ENCODE measurements at regions not wholly inside any gene's neighbourhood (a gene's known extent, or its start where the extent isn't known, plus 50 kb on each side); places are given as distances from the start of the nearest gene placed in this dataset.

- no peak for DNase-seq
- intact Hi-C loops (cut with DNase I): no loop called here
These were observed 59.9 kb upstream of the BZW1 start for GRCh38 chr2:200751786-200752185.

GRCh38 chr2:200752332-200752731 is 59.4 kb upstream of the BZW1 start:
- DNase-seq: no peak
- intact Hi-C loops (cut with DNase I): no loop called here

- intact Hi-C loops (cut with DNase I): no loop called here
- no peak for DNase-seq
These were observed 58.9 kb upstream of the BZW1 start for GRCh38 chr2:200752835-200753234.

GRCh38 chr2:200756618-200757321 is 54.9 kb upstream of the BZW1 start:
- DNase-seq: no peak
- intact Hi-C loops (cut with DNase I): no loop called here

GRCh38 chr2:200757399-200757798 is 54.3 kb upstream of the BZW1 start:
- intact Hi-C loops (cut with DNase I): no loop called here
- no peak for DNase-seq

GRCh38 chr2:200758341-200758740 is 53.4 kb upstream of the BZW1 start:
- intact Hi-C loops (cut with DNase I): no loop called here
- no peak for DNase-seq

GRCh38 chr2:200761266-200761665 is 50.4 kb upstream of the BZW1 start:
- intact Hi-C loops (cut with DNase I): no loop called here
- no peak for DNase-seq
